H1 (cell line): ENCODE measurements at regions not wholly inside any gene's neighbourhood (a gene's known extent, or its start where the extent isn't known, plus 50 kb on each side); places are given as distances from the start of the nearest gene placed in this dataset.

Experiments
- BRCA1 ChIP-seq: IDR thresholded peaks from 2 replicates; pipeline ENCODE4 v1.6.1; 2012; ENCODE audit warnings: low read depth, low read length, improper control_type of control experiment
- CEBPB ChIP-seq: IDR thresholded peaks from 2 replicates; pipeline ENCODE4 v1.6.1; 2012; ENCODE audit warnings: low read depth, low read length
- CHD1 ChIP-seq: IDR thresholded peaks from 2 replicates; pipeline ENCODE4 v1.6.1; 2012; ENCODE audit warnings: low read depth, low read length, improper control_type of control experiment
- EP300 ChIP-seq, 2 experiments: IDR thresholded peaks; 1 replicate in 1 of 2; 2 replicates in 1 of 2; pipeline ENCODE4 v1.6.1; 2011 to 2012; ENCODE audit warnings: low read depth in 2 of 2, low read length in 2 of 2, mild to moderate bottlenecking in 2 of 2, borderline replicate concordance in 1 of 2, inconsistent platforms in 1 of 2, moderate library complexity in 1 of 2
- EZH2 ChIP-seq: fragments of 200-600 bp; sonication (generic); IDR thresholded peaks from 2 replicates; pipeline ENCODE4 v1.7.1; 2012; ENCODE audit warnings: low read depth, mild to moderate bottlenecking, moderate library complexity, low read length, inconsistent platforms; ENCODE audit not compliant: severe bottlenecking
- HDAC2 ChIP-seq, 2 experiments: fragments of 300-600 bp in 1 of 2; sonication (generic) in 1 of 2; IDR thresholded peaks; 2 replicates each; pipeline ENCODE4 v1.6.1; 2011 to 2012; ENCODE audit warnings: low read depth in 2 of 2, low read length in 2 of 2, mild to moderate bottlenecking in 2 of 2, moderate library complexity in 2 of 2, borderline replicate concordance in 1 of 2, inconsistent platforms in 1 of 2
- SP1 ChIP-seq: IDR thresholded peaks from 2 replicates; pipeline ENCODE4 v1.6.1; 2011; ENCODE audit warnings: low read depth, low read length
- SRF ChIP-seq: IDR thresholded peaks from 2 replicates; pipeline ENCODE4 v1.6.1; 2011; ENCODE audit warnings: mild to moderate bottlenecking, low read depth, low read length, moderate library complexity
- TF ChIP-seq, protein P1 (sequence below), 3 experiments: IDR thresholded peaks; 1 replicate in 2 of 3; 2 replicates in 1 of 3; pipeline versions ENCODE4 v1.5.1 to v1.6.1; 2011; ENCODE audit warnings: low read length in 3 of 3, mild to moderate bottlenecking in 3 of 3, inconsistent platforms in 2 of 3, low read depth in 1 of 3, moderate library complexity in 1 of 3; ENCODE audit not compliant: insufficient read depth in 1 of 3; ENCODE audit errors: control extremely low read depth in 1 of 3

DNA sequence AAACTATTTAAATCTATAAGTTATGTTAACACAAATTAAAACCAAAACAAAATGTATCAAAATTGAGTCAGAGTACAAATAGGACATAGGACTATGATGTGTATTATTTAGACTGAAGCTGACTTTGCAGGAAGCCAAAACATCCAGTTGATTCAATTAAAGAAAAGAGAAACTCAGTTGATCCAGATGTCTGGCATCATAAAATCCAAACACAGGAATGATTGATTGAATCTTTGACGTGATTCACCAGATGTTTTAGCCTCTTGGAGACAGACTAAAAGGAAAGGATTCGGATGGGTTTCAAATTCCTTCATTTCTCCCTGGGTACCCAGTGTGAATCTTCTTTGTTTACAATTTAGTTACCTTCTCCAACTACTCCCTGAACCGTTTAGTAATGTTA is 272.9 kb downstream of the IRS1 start:
- TF ChIP-seq SRF (no peak), EP300 (IDR thresholded peaks at IDR 0.05; ENCODE audit: borderline replicate concordance in 1 of 2, low read depth in 2 of 2, low read length in 2 of 2) (no peak), CHD1 (no peak), CEBPB (no peak), EZH2 (no peak), SP1 (no peak), BRCA1 (no peak), HDAC2 (IDR thresholded peaks at IDR 0.05; ENCODE audit: borderline replicate concordance in 1 of 2, low read depth in 2 of 2, low read length in 2 of 2) (no peak)
- TF ChIP-seq, protein P1, sequence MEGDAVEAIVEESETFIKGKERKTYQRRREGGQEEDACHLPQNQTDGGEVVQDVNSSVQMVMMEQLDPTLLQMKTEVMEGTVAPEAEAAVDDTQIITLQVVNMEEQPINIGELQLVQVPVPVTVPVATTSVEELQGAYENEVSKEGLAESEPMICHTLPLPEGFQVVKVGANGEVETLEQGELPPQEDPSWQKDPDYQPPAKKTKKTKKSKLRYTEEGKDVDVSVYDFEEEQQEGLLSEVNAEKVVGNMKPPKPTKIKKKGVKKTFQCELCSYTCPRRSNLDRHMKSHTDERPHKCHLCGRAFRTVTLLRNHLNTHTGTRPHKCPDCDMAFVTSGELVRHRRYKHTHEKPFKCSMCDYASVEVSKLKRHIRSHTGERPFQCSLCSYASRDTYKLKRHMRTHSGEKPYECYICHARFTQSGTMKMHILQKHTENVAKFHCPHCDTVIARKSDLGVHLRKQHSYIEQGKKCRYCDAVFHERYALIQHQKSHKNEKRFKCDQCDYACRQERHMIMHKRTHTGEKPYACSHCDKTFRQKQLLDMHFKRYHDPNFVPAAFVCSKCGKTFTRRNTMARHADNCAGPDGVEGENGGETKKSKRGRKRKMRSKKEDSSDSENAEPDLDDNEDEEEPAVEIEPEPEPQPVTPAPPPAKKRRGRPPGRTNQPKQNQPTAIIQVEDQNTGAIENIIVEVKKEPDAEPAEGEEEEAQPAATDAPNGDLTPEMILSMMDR (IDR thresholded peaks at IDR 0.05; ENCODE audit: control extremely low read depth in 1 of 3, insufficient read depth in 1 of 3, low read depth in 1 of 3, low read length in 3 of 3), result no peak
